ENCODE measurements at regions not wholly inside any gene's neighbourhood (a gene's known extent, or its start where the extent isn't known, plus 50 kb on each side); places are given as distances from the start of the nearest gene placed in this dataset.

DNA sequence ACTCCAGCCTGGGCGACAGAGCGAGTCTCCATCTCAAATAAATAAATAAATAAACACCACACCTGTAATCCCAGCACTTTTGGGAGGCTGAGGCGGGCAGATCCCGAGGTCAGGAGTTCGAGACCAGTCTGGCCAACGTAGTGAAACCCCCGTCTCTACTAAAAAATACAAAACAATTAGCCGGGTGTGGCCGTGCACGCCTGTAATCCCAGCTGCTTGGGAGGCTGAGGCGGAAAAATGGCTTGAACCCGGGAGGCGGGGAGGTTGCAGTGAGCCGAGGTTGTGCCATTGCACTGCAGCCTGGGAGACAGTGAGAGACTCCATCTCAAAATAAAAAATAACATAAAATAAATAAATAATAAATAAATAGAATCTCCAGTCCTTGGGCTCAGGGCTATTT is 185.8 kb downstream of the SHOX start (continued):
- TF ChIP-seq, protein P1, sequence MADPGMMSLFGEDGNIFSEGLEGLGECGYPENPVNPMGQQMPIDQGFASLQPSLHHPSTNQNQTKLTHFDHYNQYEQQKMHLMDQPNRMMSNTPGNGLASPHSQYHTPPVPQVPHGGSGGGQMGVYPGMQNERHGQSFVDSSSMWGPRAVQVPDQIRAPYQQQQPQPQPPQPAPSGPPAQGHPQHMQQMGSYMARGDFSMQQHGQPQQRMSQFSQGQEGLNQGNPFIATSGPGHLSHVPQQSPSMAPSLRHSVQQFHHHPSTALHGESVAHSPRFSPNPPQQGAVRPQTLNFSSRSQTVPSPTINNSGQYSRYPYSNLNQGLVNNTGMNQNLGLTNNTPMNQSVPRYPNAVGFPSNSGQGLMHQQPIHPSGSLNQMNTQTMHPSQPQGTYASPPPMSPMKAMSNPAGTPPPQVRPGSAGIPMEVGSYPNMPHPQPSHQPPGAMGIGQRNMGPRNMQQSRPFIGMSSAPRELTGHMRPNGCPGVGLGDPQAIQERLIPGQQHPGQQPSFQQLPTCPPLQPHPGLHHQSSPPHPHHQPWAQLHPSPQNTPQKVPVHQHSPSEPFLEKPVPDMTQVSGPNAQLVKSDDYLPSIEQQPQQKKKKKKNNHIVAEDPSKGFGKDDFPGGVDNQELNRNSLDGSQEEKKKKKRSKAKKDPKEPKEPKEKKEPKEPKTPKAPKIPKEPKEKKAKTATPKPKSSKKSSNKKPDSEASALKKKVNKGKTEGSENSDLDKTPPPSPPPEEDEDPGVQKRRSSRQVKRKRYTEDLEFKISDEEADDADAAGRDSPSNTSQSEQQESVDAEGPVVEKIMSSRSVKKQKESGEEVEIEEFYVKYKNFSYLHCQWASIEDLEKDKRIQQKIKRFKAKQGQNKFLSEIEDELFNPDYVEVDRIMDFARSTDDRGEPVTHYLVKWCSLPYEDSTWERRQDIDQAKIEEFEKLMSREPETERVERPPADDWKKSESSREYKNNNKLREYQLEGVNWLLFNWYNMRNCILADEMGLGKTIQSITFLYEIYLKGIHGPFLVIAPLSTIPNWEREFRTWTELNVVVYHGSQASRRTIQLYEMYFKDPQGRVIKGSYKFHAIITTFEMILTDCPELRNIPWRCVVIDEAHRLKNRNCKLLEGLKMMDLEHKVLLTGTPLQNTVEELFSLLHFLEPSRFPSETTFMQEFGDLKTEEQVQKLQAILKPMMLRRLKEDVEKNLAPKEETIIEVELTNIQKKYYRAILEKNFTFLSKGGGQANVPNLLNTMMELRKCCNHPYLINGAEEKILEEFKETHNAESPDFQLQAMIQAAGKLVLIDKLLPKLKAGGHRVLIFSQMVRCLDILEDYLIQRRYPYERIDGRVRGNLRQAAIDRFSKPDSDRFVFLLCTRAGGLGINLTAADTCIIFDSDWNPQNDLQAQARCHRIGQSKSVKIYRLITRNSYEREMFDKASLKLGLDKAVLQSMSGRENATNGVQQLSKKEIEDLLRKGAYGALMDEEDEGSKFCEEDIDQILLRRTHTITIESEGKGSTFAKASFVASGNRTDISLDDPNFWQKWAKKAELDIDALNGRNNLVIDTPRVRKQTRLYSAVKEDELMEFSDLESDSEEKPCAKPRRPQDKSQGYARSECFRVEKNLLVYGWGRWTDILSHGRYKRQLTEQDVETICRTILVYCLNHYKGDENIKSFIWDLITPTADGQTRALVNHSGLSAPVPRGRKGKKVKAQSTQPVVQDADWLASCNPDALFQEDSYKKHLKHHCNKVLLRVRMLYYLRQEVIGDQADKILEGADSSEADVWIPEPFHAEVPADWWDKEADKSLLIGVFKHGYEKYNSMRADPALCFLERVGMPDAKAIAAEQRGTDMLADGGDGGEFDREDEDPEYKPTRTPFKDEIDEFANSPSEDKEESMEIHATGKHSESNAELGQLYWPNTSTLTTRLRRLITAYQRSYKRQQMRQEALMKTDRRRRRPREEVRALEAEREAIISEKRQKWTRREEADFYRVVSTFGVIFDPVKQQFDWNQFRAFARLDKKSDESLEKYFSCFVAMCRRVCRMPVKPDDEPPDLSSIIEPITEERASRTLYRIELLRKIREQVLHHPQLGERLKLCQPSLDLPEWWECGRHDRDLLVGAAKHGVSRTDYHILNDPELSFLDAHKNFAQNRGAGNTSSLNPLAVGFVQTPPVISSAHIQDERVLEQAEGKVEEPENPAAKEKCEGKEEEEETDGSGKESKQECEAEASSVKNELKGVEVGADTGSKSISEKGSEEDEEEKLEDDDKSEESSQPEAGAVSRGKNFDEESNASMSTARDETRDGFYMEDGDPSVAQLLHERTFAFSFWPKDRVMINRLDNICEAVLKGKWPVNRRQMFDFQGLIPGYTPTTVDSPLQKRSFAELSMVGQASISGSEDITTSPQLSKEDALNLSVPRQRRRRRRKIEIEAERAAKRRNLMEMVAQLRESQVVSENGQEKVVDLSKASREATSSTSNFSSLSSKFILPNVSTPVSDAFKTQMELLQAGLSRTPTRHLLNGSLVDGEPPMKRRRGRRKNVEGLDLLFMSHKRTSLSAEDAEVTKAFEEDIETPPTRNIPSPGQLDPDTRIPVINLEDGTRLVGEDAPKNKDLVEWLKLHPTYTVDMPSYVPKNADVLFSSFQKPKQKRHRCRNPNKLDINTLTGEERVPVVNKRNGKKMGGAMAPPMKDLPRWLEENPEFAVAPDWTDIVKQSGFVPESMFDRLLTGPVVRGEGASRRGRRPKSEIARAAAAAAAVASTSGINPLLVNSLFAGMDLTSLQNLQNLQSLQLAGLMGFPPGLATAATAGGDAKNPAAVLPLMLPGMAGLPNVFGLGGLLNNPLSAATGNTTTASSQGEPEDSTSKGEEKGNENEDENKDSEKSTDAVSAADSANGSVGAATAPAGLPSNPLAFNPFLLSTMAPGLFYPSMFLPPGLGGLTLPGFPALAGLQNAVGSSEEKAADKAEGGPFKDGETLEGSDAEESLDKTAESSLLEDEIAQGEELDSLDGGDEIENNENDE (IDR thresholded peaks at IDR 0.05; ENCODE audit: insufficient replicate concordance, low read length): no peak
- no peak for TF ChIP-seq EZH2 (IDR thresholded peaks at IDR 0.05; ENCODE audit: low read depth, low read length, severe bottlenecking)

Measured in H1 (cell line).